Esophagus muscularis mucosa (tissue), 4 donors: ENCODE measurements at regions not wholly inside any gene's neighbourhood (a gene's known extent, or its start where the extent isn't known, plus 50 kb on each side); places are given as distances from the start of the nearest gene placed in this dataset.

Source experiments
- EP300 ChIP-seq: sonication (generic); formaldehyde crosslinking; IDR thresholded peaks from one replicate; pipeline ENCODE4 v1.6.1; 2017; ENCODE audit warnings: antibody characterized with exemption
- POLR2A ChIP-seq: fragments of 450-650 bp; IDR thresholded peaks from one replicate; pipeline ENCODE4 v1.6.1; 2017; ENCODE audit warnings: antibody characterized with exemption, moderate library complexity, mild to moderate bottlenecking, low read depth
- POLR2AphosphoS5 ChIP-seq, 2 donors: sonication (generic); formaldehyde crosslinking; IDR thresholded peaks; one replicate each; pipeline ENCODE4 v1.6.1; 2017; ENCODE audit warnings: antibody characterized with exemption in 2 of 2
- TF ChIP-seq, protein P1 (sequence below), 3 experiments: fragments of 200-600 bp in 2 of 3; fragments of 450-650 bp in 1 of 3; sonication (generic) in 2 of 3; IDR thresholded peaks; one replicate each; pipeline ENCODE4 v1.5.1; 2017 to 2019; ENCODE audit warnings: antibody characterized with exemption in 3 of 3, mild to moderate bottlenecking in 2 of 3, moderate library complexity in 1 of 3

GRCh38 chr17:33560871-33561270 lies 267.8 kb upstream of the ASIC2 start:
- TF ChIP-seq, protein P1, sequence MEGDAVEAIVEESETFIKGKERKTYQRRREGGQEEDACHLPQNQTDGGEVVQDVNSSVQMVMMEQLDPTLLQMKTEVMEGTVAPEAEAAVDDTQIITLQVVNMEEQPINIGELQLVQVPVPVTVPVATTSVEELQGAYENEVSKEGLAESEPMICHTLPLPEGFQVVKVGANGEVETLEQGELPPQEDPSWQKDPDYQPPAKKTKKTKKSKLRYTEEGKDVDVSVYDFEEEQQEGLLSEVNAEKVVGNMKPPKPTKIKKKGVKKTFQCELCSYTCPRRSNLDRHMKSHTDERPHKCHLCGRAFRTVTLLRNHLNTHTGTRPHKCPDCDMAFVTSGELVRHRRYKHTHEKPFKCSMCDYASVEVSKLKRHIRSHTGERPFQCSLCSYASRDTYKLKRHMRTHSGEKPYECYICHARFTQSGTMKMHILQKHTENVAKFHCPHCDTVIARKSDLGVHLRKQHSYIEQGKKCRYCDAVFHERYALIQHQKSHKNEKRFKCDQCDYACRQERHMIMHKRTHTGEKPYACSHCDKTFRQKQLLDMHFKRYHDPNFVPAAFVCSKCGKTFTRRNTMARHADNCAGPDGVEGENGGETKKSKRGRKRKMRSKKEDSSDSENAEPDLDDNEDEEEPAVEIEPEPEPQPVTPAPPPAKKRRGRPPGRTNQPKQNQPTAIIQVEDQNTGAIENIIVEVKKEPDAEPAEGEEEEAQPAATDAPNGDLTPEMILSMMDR (IDR thresholded peaks at IDR 0.05) = no peak
- no peak for TF ChIP-seq POLR2AphosphoS5 (IDR thresholded peaks at IDR 0.05)
- TF ChIP-seq POLR2A = no peak
- no peak for TF ChIP-seq EP300
